CD4-positive, alpha-beta T cell (primary cell): ENCODE measurements at regions not wholly inside any gene's neighbourhood (a gene's known extent, or its start where the extent isn't known, plus 50 kb on each side); places are given as distances from the start of the nearest gene placed in this dataset.

Experiments
- ATAC-seq: fragments of 200-7000 bp; cut with Tn5 transposase; one replicate; pipeline ENCODE4 v1.10.0; 2022; ENCODE audit warnings: mild to moderate bottlenecking; ENCODE audit not compliant: poor library complexity
- CTCF ChIA-PET: fragments of 350-600 bp; sonication (Branson Sonifier 250); formaldehyde crosslinking; loops from one replicate; lab custom pipeline; 2021; ENCODE audit warnings: antibody characterized with exemption, inconsistent platforms; lab: Charles Lee
- POLR2A ChIA-PET: fragments of 350-600 bp; sonication (Branson Sonifier 250); formaldehyde crosslinking; loops from one replicate; lab custom pipeline; 2021; ENCODE audit warnings: antibody characterized with exemption, inconsistent platforms; lab: Charles Lee
- DNase-seq, 14 experiments: peaks; one replicate each; pipeline ENCODE4 v3.0.0-alpha.2; 2013 to 2020; ENCODE audit warnings: mixed read lengths in 2 of 14
- H3K27ac ChIP-seq, 2 donors: one replicate each; pipeline versions ENCODE4 v1.5.1 to v1.7.0; 2013; ENCODE audit warnings: low read length in 2 of 2, low read depth in 1 of 2, mild to moderate bottlenecking in 1 of 2
- H3K27me3 ChIP-seq, 2 experiments: 1 replicate in 1 of 2; 2 replicates in 1 of 2; pipeline versions ENCODE4 v1.6.1 to v1.7.0; 2013; ENCODE audit warnings: low read length in 2 of 2, control low read depth in 1 of 2, mild to moderate bottlenecking in 1 of 2, moderate library complexity in 1 of 2; ENCODE audit not compliant: insufficient read depth in 2 of 2, control insufficient read depth in 1 of 2
- H3K36me3 ChIP-seq: one replicate; pipeline ENCODE4 v1.6.1; 2013; ENCODE audit warnings: low read length, control low read depth; ENCODE audit not compliant: insufficient read depth
- H3K4me1 ChIP-seq: one replicate; pipeline ENCODE4 v1.6.1; 2013; ENCODE audit warnings: low read length, control low read depth; ENCODE audit not compliant: insufficient read depth
- H3K4me3 ChIP-seq: one replicate; pipeline ENCODE4 v1.5.1; 2013; ENCODE audit warnings: mild to moderate bottlenecking, low read length, moderate library complexity
- H3K9me3 ChIP-seq, 2 experiments: 1 replicate in 1 of 2; 2 replicates in 1 of 2; pipeline versions ENCODE4 v1.6.1 to v1.7.0; 2013; ENCODE audit warnings: low read length in 2 of 2, mild to moderate bottlenecking in 2 of 2, control low read depth in 1 of 2, moderate library complexity in 1 of 2; ENCODE audit not compliant: control insufficient read depth in 1 of 2, insufficient read depth in 1 of 2
- H3K27ac Mint-ChIP-seq: one replicate; pipeline ENCODE4 v1.8.0; 2020; ENCODE audit warnings: mixed read lengths
- H3K27me3 Mint-ChIP-seq: one replicate; pipeline ENCODE4 v1.8.0; 2021; ENCODE audit warnings: mixed read lengths
- H3K36me3 Mint-ChIP-seq: one replicate; pipeline ENCODE4 v1.8.0; 2021; ENCODE audit warnings: low read depth, mixed read lengths
- H3K4me1 Mint-ChIP-seq: one replicate; pipeline ENCODE4 v1.8.0; 2021; ENCODE audit warnings: low read depth, mixed read lengths
- H3K4me3 Mint-ChIP-seq: one replicate; pipeline ENCODE4 v1.8.0; 2020; ENCODE audit warnings: mild to moderate bottlenecking, mixed read lengths
- H3K9me3 Mint-ChIP-seq: one replicate; pipeline ENCODE4 v1.8.0; 2020; ENCODE audit warnings: mixed read lengths
- CTCF ChIP-seq: fragments of 200-600 bp; IDR thresholded peaks from one replicate; pipeline ENCODE4 v1.8.0; 2022; ENCODE audit warnings: antibody characterized with exemption, mild to moderate bottlenecking
- intact Hi-C, 2 experiments: fragments of 100-400 bp; cut with DNase I in 1 of 2; cut with micrococcal nuclease in 1 of 2; formaldehyde crosslinking; loops; one replicate each; pipeline versions ENCODE4 v1.15.1 to v1.9.0; 2023 to 2025; cut with DNase I, micrococcal nuclease

GRCh38 chrX:13169684-13170083, 125.3 kb upstream of the FAM9C start:
- H3K36me3 Mint-ChIP-seq: no peaks in the 10 kb centered on the region
- H3K27me3 Mint-ChIP-seq: no peaks in the 10 kb centered on the region
- no peaks in the 10 kb centered on the region for H3K9me3 ChIP-seq
- TF ChIP-seq CTCF: no peak
- no peak overlapping the region for H3K27ac ChIP-seq
- no peak overlapping the region for H3K27ac Mint-ChIP-seq
- DNase-seq (no peak), ATAC-seq (no peak)
- H3K36me3 ChIP-seq: no peaks in the 10 kb centered on the region
- ChIA-PET POLR2A (interaction anchor here (0.6 kb wide), 1 partner anchor 183 kb away, joined by 6 read pairs; no protein-coding TSS in a partner anchor), CTCF (interaction anchor here (0.7 to 1.1 kb wide), 2 partner anchors 11 to 190 kb away, joined by 3 read pairs; no protein-coding TSS in a partner anchor)
- intact Hi-C loops: no loop called here
- H3K4me3 Mint-ChIP-seq: no peak overlapping the region
- H3K4me1 ChIP-seq: peaks cover 11% of the 10 kb centered on the region
- peaks cover 31% of the 10 kb centered on the region for H3K4me1 Mint-ChIP-seq
- H3K27me3 ChIP-seq: no peaks in the 10 kb centered on the region
- peaks cover 2% of the 10 kb centered on the region for H3K9me3 Mint-ChIP-seq
- H3K4me3 ChIP-seq: no peak overlapping the region

- Histone ChIP-seq H3K27ac (no peak overlapping the region), H3K27me3 (no peaks in the 10 kb centered on the region), H3K4me3 (no peak overlapping the region), H3K4me1 (peaks cover 11% of the 10 kb centered on the region), H3K9me3 (no peaks in the 10 kb centered on the region), H3K36me3 (no peaks in the 10 kb centered on the region)
- DNase-seq (no peak), ATAC-seq (no peak)
- no peak for TF ChIP-seq CTCF
- ChIA-PET CTCF (no interaction called here), POLR2A (no interaction called here)
- Mint-ChIP-seq H3K36me3 (no peaks in the 10 kb centered on the region), H3K27me3 (no peaks in the 10 kb centered on the region), H3K4me1 (peaks cover 31% of the 10 kb centered on the region), H3K27ac (peak overlapping the region; percentile 87), H3K9me3 (peaks cover 2% of the 10 kb centered on the region), H3K4me3 (peak overlapping the region; percentile 84)
- intact Hi-C loops: no loop called here
Observed at GRCh38 chrX:13168269-13168668, 123.8 kb upstream of the FAM9C start.

- POLR2A ChIA-PET: interaction anchor here (0.7 to 1.1 kb wide), 3 partner anchors 16 to 191 kb away, joined by 3 read pairs; no protein-coding TSS in a partner anchor
- peak in 5 of 14 experiments; percentile 2 to 43 (median 31) for DNase-seq
- peak; percentile 57 for ATAC-seq
Observed at GRCh38 chrX:13167481-13168231, 123.2 kb upstream of the FAM9C start.

More at GRCh38 chrX:13167481-13168231, 123.2 kb upstream of the FAM9C start:
- Mint-ChIP-seq H3K27ac (peak overlapping the region; percentile 87), H3K27me3 (no peaks in the 10 kb centered on the region), H3K9me3 (peaks cover 2% of the 10 kb centered on the region), H3K4me1 (peaks cover 33% of the 10 kb centered on the region), H3K36me3 (no peaks in the 10 kb centered on the region), H3K4me3 (peak overlapping the region; percentile 84)
- CTCF ChIA-PET: no interaction called here
- no peak overlapping the region for H3K4me3 ChIP-seq
- H3K27me3 ChIP-seq: no peaks in the 10 kb centered on the region
- no peaks in the 10 kb centered on the region for H3K36me3 ChIP-seq
- TF ChIP-seq CTCF: no peak
- intact Hi-C loops: no loop called here
- H3K9me3 ChIP-seq: no peaks in the 10 kb centered on the region
- no peak overlapping the region for H3K27ac ChIP-seq
- peaks cover 11% of the 10 kb centered on the region for H3K4me1 ChIP-seq
